Duodenal mucosa (tissue), 2 donors: ENCODE measurements at regions not wholly inside any gene's neighbourhood (a gene's known extent, or its start where the extent isn't known, plus 50 kb on each side); places are given as distances from the start of the nearest gene placed in this dataset.
"Not testable (repeated sequence)": the region's sequence is repeated elsewhere in the genome, so short reads cannot be mapped to it uniquely, and the experiment has no call there.

ENCODE experiments used
- H3K27ac ChIP-seq: one replicate; pipeline ENCODE4 v1.7.0; 2013; ENCODE audit warnings: low read depth, low read length
- H3K27me3 ChIP-seq, 2 donors: one replicate each; pipeline ENCODE4 v1.7.0; 2013; ENCODE audit warnings: low read length in 2 of 2, control low read depth in 1 of 2; ENCODE audit not compliant: insufficient read depth in 2 of 2, control insufficient read depth in 1 of 2
- H3K36me3 ChIP-seq, 2 donors: one replicate each; pipeline ENCODE4 v1.7.0; 2013; ENCODE audit warnings: low read length in 2 of 2, control low read depth in 1 of 2; ENCODE audit not compliant: insufficient read depth in 2 of 2, control insufficient read depth in 1 of 2
- H3K4me1 ChIP-seq, 2 donors: one replicate each; pipeline ENCODE4 v1.7.0; 2013; ENCODE audit warnings: low read length in 2 of 2, control low read depth in 1 of 2; ENCODE audit not compliant: insufficient read depth in 2 of 2, control insufficient read depth in 1 of 2
- H3K4me3 ChIP-seq, 2 donors: one replicate each; pipeline ENCODE4 v1.7.0; 2013; ENCODE audit warnings: low read length in 2 of 2, low read depth in 1 of 2
- H3K9ac ChIP-seq, 2 donors: one replicate each; pipeline ENCODE4 v1.7.0; 2013; ENCODE audit warnings: low read length in 2 of 2, low read depth in 1 of 2
- H3K9me3 ChIP-seq, 2 donors: one replicate each; pipeline ENCODE4 v1.7.0; 2013; ENCODE audit warnings: low read length in 2 of 2, control low read depth in 1 of 2; ENCODE audit not compliant: control insufficient read depth in 1 of 2

DNA sequence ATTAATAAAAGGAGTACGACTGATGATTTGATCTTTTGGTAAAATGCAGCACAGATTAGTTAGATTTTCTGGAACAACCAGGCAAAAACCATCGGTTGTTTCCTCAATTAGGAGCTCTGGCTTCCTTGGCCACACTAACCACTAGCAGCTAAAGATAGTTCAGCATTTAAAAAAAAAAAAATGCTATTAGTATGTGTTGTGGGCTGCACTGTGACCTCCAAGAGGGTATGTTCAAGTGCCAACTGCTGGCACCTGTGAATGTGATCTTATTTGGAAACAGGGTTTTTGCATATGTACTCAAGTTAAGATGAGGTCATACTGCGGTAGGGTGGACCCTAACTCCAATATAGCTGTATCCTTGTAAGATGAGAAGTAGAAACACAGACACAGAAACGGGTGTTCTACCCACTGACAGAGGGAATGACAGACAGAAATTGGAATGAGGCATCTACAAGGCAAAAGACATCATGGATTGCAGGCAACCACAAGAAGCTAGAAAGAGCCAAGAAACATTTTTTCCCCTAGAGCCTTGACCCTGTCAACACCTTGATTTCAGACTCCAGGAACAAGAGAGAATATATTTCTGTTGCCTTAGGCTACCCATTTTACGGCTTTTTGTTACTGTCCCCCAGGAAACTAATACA, 534.6 kb upstream of the ROBO2 start:
- H3K9me3 ChIP-seq: no peaks in the 10 kb centered on the region
- no peaks in the 10 kb centered on the region for H3K27me3 ChIP-seq
- no peaks in the 10 kb centered on the region for H3K36me3 ChIP-seq
- no peak overlapping the region for H3K9ac ChIP-seq
- H3K4me1 ChIP-seq: no peaks in the 10 kb centered on the region
- no peak overlapping the region for H3K27ac ChIP-seq
- no peak overlapping the region for H3K4me3 ChIP-seq

DNA sequence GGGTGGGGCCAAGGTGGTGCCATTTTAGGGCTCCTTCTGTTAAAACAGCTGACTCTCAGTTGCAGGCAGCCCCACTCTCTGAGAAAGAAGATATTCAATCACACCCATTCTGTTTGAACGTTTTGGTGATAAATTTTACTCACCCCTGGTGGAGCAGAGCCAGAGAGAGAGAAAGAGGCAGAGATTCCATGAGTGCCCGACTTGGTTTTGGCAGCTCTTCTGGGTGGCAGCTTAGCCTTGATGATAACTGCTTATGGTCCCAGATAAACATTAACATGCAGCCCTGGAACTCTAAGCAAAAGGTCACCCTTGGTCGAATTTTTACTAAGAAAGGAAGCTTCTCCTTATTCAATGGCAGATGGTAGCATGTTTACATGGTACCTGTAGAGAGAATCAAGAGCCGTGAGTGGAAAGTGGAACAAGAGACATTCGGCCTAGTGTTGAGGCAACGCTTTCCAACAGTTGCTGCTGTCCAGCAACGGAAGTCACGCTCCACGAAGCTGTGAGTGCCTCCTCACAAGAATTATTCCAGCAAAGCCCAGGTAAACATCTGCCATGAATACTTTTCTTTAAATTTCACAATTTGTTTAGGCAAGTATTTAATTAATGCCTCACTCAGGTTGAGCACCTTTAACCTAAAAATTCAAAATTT, 530.6 kb upstream of the ROBO2 start:
- Histone ChIP-seq H3K9ac (no peak overlapping the region), H3K36me3 (no peaks in the 10 kb centered on the region), H3K27ac (no peak overlapping the region), H3K4me1 (no peaks in the 10 kb centered on the region), H3K9me3 (no peaks in the 10 kb centered on the region), H3K27me3 (no peaks in the 10 kb centered on the region), H3K4me3 (no peak overlapping the region)

DNA sequence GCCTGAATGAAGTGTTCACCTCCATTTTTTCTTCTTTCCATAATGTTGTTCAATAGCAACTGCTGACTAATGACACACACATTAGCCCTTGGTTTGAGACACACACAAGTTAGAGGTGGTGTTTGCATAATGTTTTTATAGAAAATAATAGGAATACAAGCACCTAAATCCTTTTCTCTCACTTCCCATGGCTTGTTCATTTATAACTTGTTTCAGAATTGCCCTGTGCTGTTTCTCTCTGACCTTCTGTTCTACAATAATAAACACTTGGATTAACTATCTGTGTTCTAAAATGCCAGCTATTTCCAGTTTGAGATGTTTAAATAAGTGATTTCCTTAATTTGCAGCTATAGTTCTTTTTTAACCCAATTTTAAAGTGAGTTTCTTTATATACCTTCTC, 525.1 kb upstream of the ROBO2 start:
- H3K4me1 ChIP-seq: no peaks in the 10 kb centered on the region
- H3K9me3 ChIP-seq: no peaks in the 10 kb centered on the region
- H3K36me3 ChIP-seq: no peaks in the 10 kb centered on the region
- no peak overlapping the region for H3K4me3 ChIP-seq
- H3K27me3 ChIP-seq: no peaks in the 10 kb centered on the region
- no peak overlapping the region for H3K27ac ChIP-seq
- H3K9ac ChIP-seq: no peak overlapping the region

DNA sequence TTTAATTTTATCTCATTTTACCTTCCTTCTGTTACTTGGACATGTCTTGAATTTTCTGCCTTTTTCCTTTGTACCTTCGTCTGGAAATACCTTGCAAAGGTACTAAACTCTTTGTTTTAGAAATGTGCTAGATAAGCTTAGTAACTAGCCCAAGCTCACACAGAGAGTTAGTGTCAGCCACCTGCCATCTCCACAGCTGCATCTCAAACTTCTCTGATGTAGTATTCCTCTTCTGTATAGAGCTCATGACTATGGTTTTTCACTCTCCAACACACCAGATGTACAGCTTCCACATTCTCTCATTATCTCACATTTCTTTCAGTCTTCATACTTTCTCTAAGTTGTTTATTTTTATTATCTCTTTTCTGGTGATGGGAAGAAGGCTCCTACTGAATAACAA, 516.6 kb upstream of the ROBO2 start:
- Histone ChIP-seq H3K27ac (no peak overlapping the region), H3K4me1 (no peaks in the 10 kb centered on the region), H3K36me3 (no peaks in the 10 kb centered on the region)

DNA sequence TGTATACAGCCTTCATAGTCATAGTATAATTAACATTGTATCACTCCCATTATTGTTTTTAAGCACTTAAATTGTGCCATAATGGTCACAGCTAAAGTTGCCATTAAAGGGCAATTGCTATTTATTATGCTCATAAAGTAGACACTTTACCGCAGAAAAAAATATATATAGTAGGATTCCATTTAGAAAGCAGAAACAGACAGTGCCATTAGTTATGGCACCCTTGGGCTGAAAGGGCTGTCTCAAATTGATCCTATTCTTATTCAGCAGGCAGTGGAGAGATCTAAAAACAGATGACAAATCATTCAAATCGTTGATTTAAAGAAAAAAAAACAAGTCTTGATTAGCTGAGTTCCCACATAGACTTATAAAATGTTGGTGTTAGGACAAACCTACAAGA, 514.2 kb upstream of the ROBO2 start:
- H3K4me1 ChIP-seq: no peaks in the 10 kb centered on the region
- H3K27me3 ChIP-seq: no peaks in the 10 kb centered on the region
- no peak overlapping the region for H3K9ac ChIP-seq
- H3K27ac ChIP-seq: no peak overlapping the region
- no peaks in the 10 kb centered on the region for H3K36me3 ChIP-seq
- no peak overlapping the region for H3K4me3 ChIP-seq
- no peaks in the 10 kb centered on the region for H3K9me3 ChIP-seq

More for the DNA sequence above, 516.6 kb upstream of the ROBO2 start:
- no peaks in the 10 kb centered on the region for H3K27me3 ChIP-seq
- H3K9me3 ChIP-seq: no peaks in the 10 kb centered on the region
- H3K9ac ChIP-seq: no peak overlapping the region
- H3K4me3 ChIP-seq: no peak overlapping the region

DNA sequence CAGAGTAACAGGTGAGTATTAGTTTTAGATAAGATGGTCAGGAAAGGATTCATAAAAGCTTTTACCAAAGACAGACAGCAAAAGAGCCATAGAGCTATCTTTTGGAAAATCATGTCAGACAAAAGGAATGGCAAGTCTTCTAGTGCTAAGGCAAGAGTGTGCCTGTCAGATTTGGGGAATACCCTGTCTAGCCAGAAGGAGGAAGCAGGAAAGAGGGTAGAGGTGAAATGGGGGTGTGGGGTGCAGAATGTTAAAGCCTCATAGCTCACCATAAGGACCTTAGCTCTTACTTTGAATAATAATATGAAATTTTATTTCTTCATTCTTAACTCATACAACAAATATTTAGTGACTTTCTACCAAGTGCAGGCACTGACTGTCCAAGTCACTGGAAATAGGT, 512.1 kb upstream of the ROBO2 start:
- Histone ChIP-seq H3K4me3 (no peak overlapping the region), H3K27me3 (no peaks in the 10 kb centered on the region), H3K9ac (no peak overlapping the region), H3K36me3 (no peaks in the 10 kb centered on the region), H3K4me1 (no peaks in the 10 kb centered on the region), H3K9me3 (no peaks in the 10 kb centered on the region), H3K27ac (no peak overlapping the region)

DNA sequence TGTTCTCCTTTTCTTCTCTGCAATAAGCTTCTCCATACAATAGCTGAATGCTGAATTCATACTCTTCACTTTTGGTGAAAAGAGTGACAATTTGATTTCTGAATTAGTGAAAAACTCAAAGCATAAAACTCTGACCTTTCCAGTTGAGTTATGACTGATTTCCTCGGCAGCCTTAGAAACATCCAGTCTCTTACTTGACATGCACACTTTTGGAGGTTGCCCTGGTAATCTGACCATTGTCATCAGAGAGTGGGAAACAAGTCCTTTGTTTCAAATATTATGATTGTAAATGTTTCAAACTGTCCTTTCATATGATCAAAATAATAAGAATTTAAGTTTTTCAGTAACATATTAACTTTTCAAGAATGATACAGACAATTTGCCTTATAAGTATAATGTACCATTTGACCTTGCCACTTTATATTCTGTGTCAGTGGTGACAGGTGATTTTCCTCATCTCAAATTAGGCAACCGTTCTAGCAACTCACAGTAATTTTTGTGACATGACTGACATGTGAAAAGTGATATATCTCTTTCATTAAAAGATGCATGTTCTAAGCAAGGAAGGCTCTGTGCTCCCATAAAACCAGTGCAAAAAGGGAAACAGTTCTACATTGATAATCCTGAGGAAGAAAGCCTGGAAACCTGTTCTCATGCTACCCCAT, 507.6 kb upstream of the ROBO2 start:
- Histone ChIP-seq H3K9me3 (no peaks in the 10 kb centered on the region), H3K4me1 (no peaks in the 10 kb centered on the region), H3K36me3 (no peaks in the 10 kb centered on the region), H3K27ac (no peak overlapping the region), H3K27me3 (no peaks in the 10 kb centered on the region), H3K4me3 (no peak overlapping the region), H3K9ac (no peak overlapping the region)

DNA sequence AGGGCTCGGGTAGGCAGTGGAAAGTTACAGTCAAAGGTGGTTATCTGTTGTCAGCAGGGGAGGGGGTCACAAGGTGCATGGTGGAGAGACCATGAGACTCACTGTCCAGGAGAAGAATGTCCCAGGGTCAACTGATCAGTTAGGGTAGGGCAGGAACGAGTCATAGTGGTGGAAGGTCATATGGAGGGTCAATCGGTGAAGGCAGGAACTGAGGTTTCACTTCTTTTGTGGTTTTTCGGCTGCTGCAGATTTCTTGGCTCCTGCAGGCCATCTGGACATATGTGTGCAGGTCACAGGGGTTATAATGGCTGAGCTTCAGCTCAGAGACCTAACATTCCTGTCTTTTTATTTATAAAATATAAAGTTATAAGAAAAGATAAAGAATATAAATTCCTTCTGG, 506.2 kb upstream of the ROBO2 start:
- H3K9ac ChIP-seq, H3K4me1 ChIP-seq, H3K27me3 ChIP-seq, H3K36me3 ChIP-seq, H3K9me3 ChIP-seq, H3K4me3 ChIP-seq, H3K27ac ChIP-seq: not testable (repeated sequence)

DNA sequence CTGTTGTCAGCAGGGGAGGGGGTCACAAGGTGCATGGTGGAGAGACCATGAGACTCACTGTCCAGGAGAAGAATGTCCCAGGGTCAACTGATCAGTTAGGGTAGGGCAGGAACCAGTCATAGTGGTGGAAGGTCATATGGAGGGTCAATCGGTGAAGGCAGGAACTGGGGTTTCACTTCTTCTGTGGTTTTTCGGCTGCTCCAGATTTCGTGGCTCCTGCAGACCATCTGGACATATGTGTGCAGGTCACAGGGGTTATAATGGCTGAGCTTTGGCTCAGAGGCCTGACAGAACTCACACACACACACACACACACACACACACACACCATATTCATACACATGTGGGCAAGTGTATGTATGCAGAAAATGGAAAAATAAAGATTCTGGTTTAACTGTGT, 502.0 kb upstream of the ROBO2 start:
- H3K36me3 ChIP-seq, H3K9me3 ChIP-seq, H3K4me3 ChIP-seq, H3K27me3 ChIP-seq, H3K9ac ChIP-seq, H3K27ac ChIP-seq, H3K4me1 ChIP-seq: not testable (repeated sequence)

DNA sequence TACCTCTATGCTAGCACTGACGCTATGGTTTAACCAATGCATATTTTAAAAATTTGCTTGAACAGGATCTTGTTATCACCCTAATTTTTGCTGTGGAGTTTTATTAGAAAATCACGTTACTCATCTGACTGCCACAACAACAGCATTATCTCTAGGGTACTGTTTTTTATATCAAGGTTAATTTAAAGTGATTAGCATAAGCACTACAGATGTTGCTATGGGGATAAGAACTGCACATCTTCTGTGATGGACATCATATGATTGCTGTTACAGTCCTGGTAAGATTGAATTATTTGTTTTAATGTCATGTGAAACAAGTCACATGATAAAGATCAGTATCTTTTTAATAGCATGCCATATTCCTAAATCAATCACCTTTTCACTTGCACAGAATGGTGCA, 492.2 kb upstream of the ROBO2 start:
- Histone ChIP-seq H3K9me3 (no peaks in the 10 kb centered on the region), H3K27ac (no peak overlapping the region), H3K4me1 (no peaks in the 10 kb centered on the region), H3K27me3 (no peaks in the 10 kb centered on the region), H3K36me3 (no peaks in the 10 kb centered on the region), H3K4me3 (no peak overlapping the region), H3K9ac (no peak overlapping the region)
